B cell (primary cell): ENCODE measurements at regions not wholly inside any gene's neighbourhood (a gene's known extent, or its start where the extent isn't known, plus 50 kb on each side); places are given as distances from the start of the nearest gene placed in this dataset.

Source experiments
- CTCF ChIP-seq: fragments of 200-600 bp; IDR thresholded peaks from one replicate; pipeline ENCODE4 v1.8.0; 2022; ENCODE audit warnings: antibody characterized with exemption, mild to moderate bottlenecking
- EZH2 ChIP-seq: IDR thresholded peaks from 2 replicates; pipeline ENCODE4 v1.6.1; 2012; ENCODE audit warnings: borderline replicate concordance, low read depth, mild to moderate bottlenecking, moderate library complexity, low read length; ENCODE audit not compliant: insufficient read depth, poor library complexity, severe bottlenecking

GRCh38 chr6:169944061-169944337 lies 192.6 kb downstream of the ERMARD start:
- TF ChIP-seq CTCF (no peak), EZH2 (no peak)
